ENCODE measurements at regions not wholly inside any gene's neighbourhood (a gene's known extent, or its start where the extent isn't known, plus 50 kb on each side); places are given as distances from the start of the nearest gene placed in this dataset.
"Not testable (repeated sequence)": the region's sequence is repeated elsewhere in the genome, so short reads cannot be mapped to it uniquely, and the experiment has no call there.

DNA sequence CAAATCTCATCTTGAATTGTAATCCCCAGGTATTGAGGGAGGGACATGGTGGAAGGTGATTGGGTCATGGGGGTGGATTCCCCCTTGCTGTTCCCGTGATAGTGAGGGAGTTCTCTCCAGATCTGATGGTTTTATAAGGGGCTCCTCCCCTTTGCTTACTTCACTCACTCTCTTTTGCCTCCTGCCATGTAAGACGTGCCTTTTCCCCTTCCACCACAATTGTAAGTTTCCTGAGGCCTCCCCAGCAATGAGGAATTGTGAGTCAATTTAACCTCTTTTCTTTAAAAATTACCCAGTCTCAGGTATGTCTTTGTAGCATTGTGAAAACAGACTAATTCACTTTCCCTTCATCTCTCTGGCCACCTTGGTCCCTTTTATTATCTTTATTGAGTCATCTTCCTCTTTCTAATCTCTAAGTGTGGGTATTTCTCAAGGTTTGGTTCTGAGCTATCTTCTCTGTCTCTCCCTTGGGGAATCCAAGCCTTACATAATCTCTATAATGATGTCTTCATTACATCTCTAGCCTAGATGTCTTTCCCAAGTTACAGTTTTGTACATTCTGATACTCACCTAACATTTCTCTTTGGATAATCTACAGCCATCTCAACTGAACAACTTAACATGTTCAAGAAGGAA, 99.1 kb upstream of the JCAD start:
- TF ChIP-seq JUND (IDR thresholded peaks at IDR 0.05; ENCODE audit: low read depth): no peak
- DNase-seq (ENCODE audit: low read depth in 1 of 2, low spot score in 1 of 2): no peak
- in situ Hi-C loops (cut with HindIII; ENCODE audit: low pct_unique_long_range_greater_than_20kb, low sequenced_read_pairs): no loop called here

- in situ Hi-C loops (cut with HindIII; ENCODE audit: low pct_unique_long_range_greater_than_20kb, low sequenced_read_pairs): no loop called here
- DNase-seq (ENCODE audit: low read depth in 1 of 2, low spot score in 1 of 2): no peak
- TF ChIP-seq JUND (IDR thresholded peaks at IDR 0.05; ENCODE audit: low read depth): no peak
Observed at GRCh38 chr10:30155401-30155800, 96.0 kb upstream of the JCAD start.

- no peak for DNase-seq (ENCODE audit: low read depth in 1 of 2, low spot score in 1 of 2)
- in situ Hi-C loops (cut with HindIII; ENCODE audit: low pct_unique_long_range_greater_than_20kb, low sequenced_read_pairs): no loop called here
- TF ChIP-seq JUND (IDR thresholded peaks at IDR 0.05; ENCODE audit: low read depth): no peak
Observed at GRCh38 chr10:30154561-30154960, 95.2 kb upstream of the JCAD start.

DNA sequence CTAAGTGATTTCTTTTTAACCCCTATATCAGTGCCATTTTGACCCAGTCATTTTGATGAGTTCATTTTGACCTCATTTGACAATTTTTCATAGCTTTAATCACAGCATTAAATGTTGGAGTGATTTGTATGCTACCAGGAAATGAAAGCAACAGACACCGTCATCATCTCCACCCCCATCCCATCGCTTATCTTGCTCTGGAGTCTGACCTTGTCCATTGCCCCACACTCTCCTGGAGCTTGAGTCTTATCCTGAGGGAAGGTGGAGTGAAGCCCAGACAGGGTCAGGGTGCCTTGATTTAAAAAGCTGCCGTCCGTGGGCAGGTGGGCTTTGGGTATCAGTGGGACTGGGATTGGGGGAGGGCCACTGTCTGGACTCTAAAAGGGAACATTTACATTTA, 94.7 kb upstream of the JCAD start:
- no peak for DNase-seq (ENCODE audit: low read depth in 1 of 2, low spot score in 1 of 2)
- in situ Hi-C loops (cut with HindIII; ENCODE audit: low pct_unique_long_range_greater_than_20kb, low sequenced_read_pairs): no loop called here
- no peak for TF ChIP-seq JUND (IDR thresholded peaks at IDR 0.05; ENCODE audit: low read depth)

GRCh38 chr10:30151581-30152389, 92.4 kb upstream of the JCAD start:
- no peak for TF ChIP-seq JUND (IDR thresholded peaks at IDR 0.05; ENCODE audit: low read depth)
- in situ Hi-C loops (cut with HindIII; ENCODE audit: low pct_unique_long_range_greater_than_20kb, low sequenced_read_pairs): no loop called here
- DNase-seq (ENCODE audit: low read depth in 1 of 2, low spot score in 1 of 2): no peak

GRCh38 chr10:30141423-30141822, 82.0 kb upstream of the JCAD start:
- TF ChIP-seq JUND (IDR thresholded peaks at IDR 0.05; ENCODE audit: low read depth): no peak
- DNase-seq (ENCODE audit: low read depth in 1 of 2, low spot score in 1 of 2): no peak
- in situ Hi-C loops (cut with HindIII; ENCODE audit: low pct_unique_long_range_greater_than_20kb, low sequenced_read_pairs): no loop called here

- in situ Hi-C loops (cut with HindIII; ENCODE audit: low pct_unique_long_range_greater_than_20kb, low sequenced_read_pairs): no loop called here
- no peak for TF ChIP-seq JUND (IDR thresholded peaks at IDR 0.05; ENCODE audit: low read depth)
- no peak for DNase-seq (ENCODE audit: low read depth in 1 of 2, low spot score in 1 of 2)
Observed at GRCh38 chr10:30134171-30134945, 75.0 kb upstream of the JCAD start.

DNA sequence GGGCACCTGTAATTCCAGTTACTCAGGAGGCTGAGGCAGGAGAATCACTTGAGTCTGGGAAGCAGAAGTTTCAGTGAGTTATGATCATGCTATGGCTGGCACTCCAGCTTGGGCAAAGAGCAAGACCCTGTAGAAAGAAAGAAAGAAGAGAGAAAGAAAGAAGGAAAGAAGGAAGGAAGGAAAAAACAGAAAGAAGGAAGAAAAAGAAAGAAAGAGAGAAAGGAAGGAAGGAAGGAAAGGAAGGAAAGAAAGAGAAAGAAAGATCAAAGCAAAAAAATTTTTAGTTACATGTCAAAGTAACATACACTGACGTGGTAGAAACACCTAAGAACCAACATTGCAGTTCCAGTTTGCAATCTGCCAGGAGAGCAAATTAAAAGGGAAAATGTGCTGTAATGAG, 73.8 kb upstream of the JCAD start:
- in situ Hi-C loops (cut with HindIII; ENCODE audit: low pct_unique_long_range_greater_than_20kb, low sequenced_read_pairs): no loop called here
- TF ChIP-seq JUND (IDR thresholded peaks at IDR 0.05; ENCODE audit: low read depth): no peak
- DNase-seq (ENCODE audit: low read depth in 1 of 2, low spot score in 1 of 2): no peak

- DNase-seq (ENCODE audit: low read depth in 1 of 2, low spot score in 1 of 2); in situ Hi-C loops (cut with HindIII; ENCODE audit: low pct_unique_long_range_greater_than_20kb, low sequenced_read_pairs): not testable (repeated sequence)
Observed at GRCh38 chr10:30131369-30131768, 72.0 kb upstream of the JCAD start.

- in situ Hi-C loops (cut with HindIII; ENCODE audit: low pct_unique_long_range_greater_than_20kb, low sequenced_read_pairs); DNase-seq (ENCODE audit: low read depth in 1 of 2, low spot score in 1 of 2): not testable (repeated sequence)
Observed at GRCh38 chr10:30129326-30129725, 69.9 kb upstream of the JCAD start.

- in situ Hi-C loops (cut with HindIII; ENCODE audit: low pct_unique_long_range_greater_than_20kb, low sequenced_read_pairs): no loop called here
- TF ChIP-seq JUND (IDR thresholded peaks at IDR 0.05; ENCODE audit: low read depth): no peak
- no peak for DNase-seq (ENCODE audit: low read depth in 1 of 2, low spot score in 1 of 2)
Observed at GRCh38 chr10:30127120-30127541, 67.7 kb upstream of the JCAD start.

- no peak for TF ChIP-seq JUND (IDR thresholded peaks at IDR 0.05; ENCODE audit: low read depth)
- in situ Hi-C loops (cut with HindIII; ENCODE audit: low pct_unique_long_range_greater_than_20kb, low sequenced_read_pairs): no loop called here
- no peak for DNase-seq (ENCODE audit: low read depth in 1 of 2, low spot score in 1 of 2)
Observed at GRCh38 chr10:30125496-30125895, 66.1 kb upstream of the JCAD start.

- no peak for DNase-seq (ENCODE audit: low read depth in 1 of 2, low spot score in 1 of 2)
- in situ Hi-C loops (cut with HindIII; ENCODE audit: low pct_unique_long_range_greater_than_20kb, low sequenced_read_pairs): no loop called here
- TF ChIP-seq JUND (IDR thresholded peaks at IDR 0.05; ENCODE audit: low read depth): no peak
Observed at GRCh38 chr10:30124704-30125103, 65.3 kb upstream of the JCAD start.

Data from T47D (cell line).